IMR-90 (cell line): ENCODE measurements at regions not wholly inside any gene's neighbourhood (a gene's known extent, or its start where the extent isn't known, plus 50 kb on each side); places are given as distances from the start of the nearest gene placed in this dataset.

ENCODE experiments used
- ATAC-seq: fragments of 200-7000 bp; cut with Tn5 transposase; 2 replicates; pipeline ENCODE4 v1.9.1; 2020; ENCODE audit warnings: low read depth, mild to moderate bottlenecking, moderate library complexity
- BruUV-seq: library from RNA; stranded (reverse); fragments of 400-500 nt; replicated peaks from 2 replicates; lab custom pipeline; 2021; lab: Mats Ljungman, UMichigan
- CTCF ChIA-PET: fragments of 300-600 bp; formaldehyde crosslinking; extraction: SDS; loops from one replicate; lab custom pipeline; 2021; ENCODE audit warnings: antibody characterized with exemption; lab: Yijun Ruan, JAX
- POLR2A ChIA-PET: fragments of 300-600 bp; sonication (Branson Sonifier 250); formaldehyde crosslinking; loops from one replicate; lab custom pipeline; 2022; ENCODE audit warnings: antibody characterized with exemption; ENCODE audit not compliant: unreplicated experiment; lab: Charles Lee
- DNase-seq: peaks from one replicate; pipeline ENCODE4 v3.0.0; 2013
- H2AFZ ChIP-seq: replicated peaks from 2 replicates; pipeline ENCODE3; 2013; ENCODE audit warnings: low read length, mild to moderate bottlenecking; ENCODE audit not compliant: poor library complexity
- H2AK5ac ChIP-seq: 2 replicates; pipeline ENCODE4 v1.6.1; 2013; ENCODE audit warnings: low read depth, low read length, inconsistent platforms
- H2AK9ac ChIP-seq: replicated peaks from 2 replicates; pipeline ENCODE3; 2013; ENCODE audit warnings: mild to moderate bottlenecking, low read depth, low read length, moderate library complexity; ENCODE audit not compliant: poor library complexity
- H2BK120ac ChIP-seq: 2 replicates; pipeline ENCODE4 v1.6.1; 2013; ENCODE audit warnings: low read depth, low read length, inconsistent platforms
- H2BK15ac ChIP-seq: 3 replicates; pipeline ENCODE4 v1.6.1; 2013; ENCODE audit warnings: low read depth, low read length, inconsistent platforms
- H2BK20ac ChIP-seq: 2 replicates; pipeline ENCODE4 v1.6.1; 2013; ENCODE audit warnings: low read depth, mild to moderate bottlenecking, inconsistent platforms, low read length, moderate library complexity
- H2BK5ac ChIP-seq: 2 replicates; pipeline ENCODE4 v1.6.1; 2013; ENCODE audit warnings: mild to moderate bottlenecking, low read depth, low read length, inconsistent platforms; ENCODE audit not compliant: poor library complexity, severe bottlenecking
- H3K14ac ChIP-seq: replicated peaks from 2 replicates; pipeline ENCODE4 v1.6.1; 2013; ENCODE audit warnings: low read depth, low read length, inconsistent platforms
- H3K18ac ChIP-seq: 2 replicates; pipeline ENCODE4 v1.6.1; 2013; ENCODE audit warnings: low read depth, low read length, control low read depth
- H3K23ac ChIP-seq: 2 replicates; pipeline ENCODE4 v1.6.1; 2013; ENCODE audit warnings: low read depth, low read length, inconsistent platforms
- H3K27ac ChIP-seq: 2 replicates; pipeline ENCODE4 v1.5.1; 2013; ENCODE audit warnings: mild to moderate bottlenecking, control low read depth, low read length; ENCODE audit not compliant: insufficient read depth
- H3K27me3 ChIP-seq: 2 replicates; pipeline ENCODE4 v1.6.1; 2013; ENCODE audit warnings: low read length; ENCODE audit not compliant: control insufficient read depth, insufficient read depth
- H3K36me3 ChIP-seq: 2 replicates; pipeline ENCODE4 v1.6.1; 2013; ENCODE audit warnings: low read length, mixed read lengths; ENCODE audit not compliant: control insufficient read depth, insufficient read depth
- H3K4ac ChIP-seq: 2 replicates; pipeline ENCODE4 v1.6.1; 2013; ENCODE audit warnings: low read depth, low read length, inconsistent platforms
- H3K4me1 ChIP-seq: 2 replicates; pipeline ENCODE4 v1.6.1; 2013; ENCODE audit warnings: low read length, mixed read lengths; ENCODE audit not compliant: control insufficient read depth, insufficient read depth
- H3K4me2 ChIP-seq: 2 replicates; pipeline ENCODE4 v1.6.1; 2013; ENCODE audit warnings: low read depth, mild to moderate bottlenecking, control low read depth, low read length, moderate library complexity
- H3K4me3 ChIP-seq: 2 replicates; pipeline ENCODE4 v1.5.1; 2013; ENCODE audit warnings: low read depth, mild to moderate bottlenecking, control low read depth, low read length, moderate library complexity; ENCODE audit not compliant: insufficient read depth
- H3K56ac ChIP-seq: 2 replicates; pipeline ENCODE4 v1.6.1; 2013; ENCODE audit warnings: low read length, inconsistent platforms; ENCODE audit not compliant: insufficient read depth; ENCODE audit errors: extremely low read depth
- H3K79me1 ChIP-seq, 2 experiments: 2 replicates each; pipeline ENCODE4 v1.6.1; 2013; ENCODE audit warnings: low read length in 2 of 2, inconsistent platforms in 1 of 2, low read depth in 1 of 2
- H3K9ac ChIP-seq: 2 replicates; pipeline ENCODE4 v1.6.1; 2013; ENCODE audit warnings: low read depth, low read length, control low read depth
- H3K9me1 ChIP-seq: 2 replicates; pipeline ENCODE4 v1.6.1; 2013; ENCODE audit warnings: low read length, inconsistent platforms; ENCODE audit not compliant: insufficient read depth
- H3K9me3 ChIP-seq: 2 replicates; pipeline ENCODE4 v1.6.1; 2013; ENCODE audit warnings: low read length; ENCODE audit not compliant: control insufficient read depth, insufficient read depth
- H4K20me1 ChIP-seq: 2 replicates; pipeline ENCODE4 v1.6.1; 2013; ENCODE audit warnings: low read length, inconsistent platforms; ENCODE audit not compliant: insufficient read depth
- H4K5ac ChIP-seq: 2 replicates; pipeline ENCODE4 v1.6.1; 2013; ENCODE audit warnings: mild to moderate bottlenecking, low read depth, low read length, control low read depth
- H4K8ac ChIP-seq, 2 experiments: 2 replicates each; pipeline ENCODE4 v1.6.1; 2013; ENCODE audit warnings: low read depth in 2 of 2, low read length in 2 of 2, control low read depth in 1 of 2, inconsistent platforms in 1 of 2
- H4K91ac ChIP-seq: 2 replicates; pipeline ENCODE4 v1.6.1; 2013; ENCODE audit warnings: low read depth, low read length, inconsistent platforms; ENCODE audit not compliant: insufficient read depth
- CHD1 ChIP-seq: IDR thresholded peaks from 2 replicates; pipeline ENCODE4 v1.6.1; 2012; ENCODE audit warnings: low read depth, low read length, improper control_type of control experiment
- WGBS, 2 experiments: methylation state at CpG; one replicate each; pipeline versions ENCODE4 v1.1.5 to v1.1.7; 2013; ENCODE audit warnings: missing lambda C conversion rate in 2 of 2; ENCODE audit not compliant: insufficient read length in 1 of 2; ENCODE audit errors: extremely low coverage in 2 of 2; 5-methylcytosine and 5-hydroxymethylcytosine counted together
- dilution Hi-C: fragments of 300-500 bp; cut with HindIII; formaldehyde crosslinking; loops from one replicate; pipeline ENCODE4 v1.14.3; 2018; ENCODE audit warnings: low sequenced_read_pairs; ENCODE audit not compliant: unreplicated experiment
- in situ Hi-C: fragments of 300-500 bp; cut with MboI; formaldehyde crosslinking; loops from 3 replicates; pipeline ENCODE4 v1.14.3; 2019; ENCODE audit warnings: low sequenced_read_pairs, inconsistent platforms, mixed read lengths
- intact Hi-C: fragments of 100-400 bp; cut with micrococcal nuclease; formaldehyde crosslinking; loops from 2 replicates; pipeline ENCODE4 v1.10.0; 2022

- intact Hi-C loops (no loop called here), dilution Hi-C loops (no loop called here), in situ Hi-C loops (no loop called here)
- Histone ChIP-seq H2AK5ac (no peak overlapping the region), H2BK5ac (no peak overlapping the region), H2BK120ac (no peak overlapping the region), H3K9ac (no peak overlapping the region), H2AFZ (no peak overlapping the region), H3K14ac (no peak overlapping the region), H3K4me3 (no peak overlapping the region), H2BK15ac (no peak overlapping the region), H3K79me1 (no peaks in the 10 kb centered on the region), H2AK9ac (no peak overlapping the region), H3K27me3 (no peaks in the 10 kb centered on the region), H3K23ac (no peak overlapping the region), H4K20me1 (no peaks in the 10 kb centered on the region), H3K4me1 (no peaks in the 10 kb centered on the region), H3K27ac (no peak overlapping the region), H3K9me3 (no peaks in the 10 kb centered on the region), H4K91ac (no peak overlapping the region), H3K9me1 (no peaks in the 10 kb centered on the region), H3K4ac (no peak overlapping the region), H4K5ac (no peak overlapping the region), H4K8ac (no peak overlapping the region), H3K4me2 (no peak overlapping the region), H3K36me3 (no peaks in the 10 kb centered on the region), H3K56ac (no peak overlapping the region), H2BK20ac (no peak overlapping the region), H3K18ac (no peak overlapping the region)
- DNase-seq (no peak), ATAC-seq (no peak)
- POLR2A ChIA-PET: no interaction called here
- no CpG with 5 or more reads among the region's 3 CpGs for WGBS, 2 experiments
- TF ChIP-seq CHD1: no peak
- BruUV-seq: no TSS peak
- CTCF ChIA-PET: no interaction called here
These were observed 861.4 kb upstream of the NECTIN3 start for GRCh38 chr3:110210086-110210660.
